GM18873 (cell line): ENCODE measurements at regions not wholly inside any gene's neighbourhood (a gene's known extent, or its start where the extent isn't known, plus 50 kb on each side); places are given as distances from the start of the nearest gene placed in this dataset.

ENCODE experiments used
- ATAC-seq: cut with Tn5 transposase; IDR thresholded peaks from one replicate; pipeline ENCODE4 v1.9.1; 2021; ENCODE audit warnings: mild to moderate bottlenecking, moderate library complexity, moderate number of reproducible peaks; ENCODE audit not compliant: unreplicated experiment, low FRiP score

- ATAC-seq, result no peak
Measured at GRCh38 chr3:194832346-194833104, 146.8 kb downstream of the FAM43A start.

GRCh38 chr3:194833114-194833910 is 147.6 kb downstream of the FAM43A start:
- no peak for ATAC-seq

- no peak for ATAC-seq
Measured at GRCh38 chr3:194836661-194837060, 151.0 kb downstream of the FAM43A start.

GRCh38 chr3:194837457-194838127 is 151.9 kb downstream of the FAM43A start:
- no peak for ATAC-seq

GRCh38 chr3:194838236-194838635 is 152.6 kb downstream of the FAM43A start:
- ATAC-seq, result no peak

GRCh38 chr3:194840661-194841514 is 155.2 kb downstream of the FAM43A start:
- no peak for ATAC-seq

- ATAC-seq, result no peak
Measured at GRCh38 chr3:194841515-194841841, 155.8 kb downstream of the FAM43A start.

- no peak for ATAC-seq
Measured at GRCh38 chr3:194843556-194843955, 157.9 kb downstream of the FAM43A start.

- ATAC-seq, result no peak
Measured at GRCh38 chr3:194844046-194844445, 158.4 kb downstream of the FAM43A start.

- ATAC-seq, result no peak
Measured at GRCh38 chr3:194849166-194849875, 163.6 kb downstream of the FAM43A start.

GRCh38 chr3:194851254-194851653 is 165.6 kb downstream of the FAM43A start:
- no peak for ATAC-seq

GRCh38 chr3:194851941-194852340 is 166.3 kb downstream of the FAM43A start:
- ATAC-seq, result no peak

GRCh38 chr3:194852345-194852744 is 166.7 kb downstream of the FAM43A start:
- no peak for ATAC-seq

GRCh38 chr3:194852831-194853508 is 167.3 kb downstream of the FAM43A start:
- no peak for ATAC-seq

- no peak for ATAC-seq
Measured at GRCh38 chr3:194854206-194854605, 168.5 kb downstream of the FAM43A start.

GRCh38 chr3:194854659-194855390 is 169.1 kb downstream of the FAM43A start:
- no peak for ATAC-seq

- ATAC-seq, result no peak
Measured at GRCh38 chr3:194856296-194856695, 170.6 kb downstream of the FAM43A start.

GRCh38 chr3:194857469-194858113 is 171.9 kb downstream of the FAM43A start:
- no peak for ATAC-seq
